Endodermal cell (in vitro differentiated cells): ENCODE measurements at regions not wholly inside any gene's neighbourhood (a gene's known extent, or its start where the extent isn't known, plus 50 kb on each side); places are given as distances from the start of the nearest gene placed in this dataset.
"Not testable (repeated sequence)": the region's sequence is repeated elsewhere in the genome, so short reads cannot be mapped to it uniquely, and the experiment has no call there.

ENCODE experiments used
- DNase-seq: peaks from one replicate; pipeline ENCODE4 v3.0.0-alpha.2; 2017
- H3K27ac ChIP-seq: 2 replicates; pipeline ENCODE4 v1.5.1; 2013; ENCODE audit warnings: mild to moderate bottlenecking, low read depth, low read length, moderate library complexity
- H3K27me3 ChIP-seq: 2 replicates; pipeline ENCODE4 v1.6.1; 2013; ENCODE audit warnings: mild to moderate bottlenecking, low read length, moderate library complexity; ENCODE audit not compliant: insufficient read depth, control insufficient read depth, poor library complexity, severe bottlenecking
- H3K36me3 ChIP-seq: 2 replicates; pipeline ENCODE4 v1.7.0; 2013; ENCODE audit warnings: mild to moderate bottlenecking, low read length, moderate library complexity; ENCODE audit not compliant: control insufficient read depth, insufficient read depth
- H3K4me1 ChIP-seq: one replicate; pipeline ENCODE4 v1.7.0; 2013; ENCODE audit warnings: low read length; ENCODE audit not compliant: control insufficient read depth, insufficient read depth
- H3K4me3 ChIP-seq: 2 replicates; pipeline ENCODE4 v1.5.1; 2013; ENCODE audit warnings: mild to moderate bottlenecking, low read length, moderate library complexity
- H3K9ac ChIP-seq: 2 replicates; pipeline ENCODE4 v1.6.1; 2013; ENCODE audit warnings: mild to moderate bottlenecking, low read length, moderate library complexity; ENCODE audit not compliant: poor library complexity, severe bottlenecking; ENCODE audit errors: extremely low read depth
- H3K9me3 ChIP-seq: 2 replicates; pipeline ENCODE4 v1.6.1; 2013; ENCODE audit warnings: mild to moderate bottlenecking, low read length, moderate library complexity; ENCODE audit not compliant: control insufficient read depth
- H3K27ac Mint-ChIP-seq: 2 replicates; pipeline ENCODE4 v1.8.0; 2020; ENCODE audit warnings: mixed read lengths
- H3K27me3 Mint-ChIP-seq: 2 replicates; pipeline ENCODE4 v1.8.0; 2021; ENCODE audit warnings: mild to moderate bottlenecking, mixed read lengths; ENCODE audit not compliant: insufficient read depth
- H3K36me3 Mint-ChIP-seq: 2 replicates; pipeline ENCODE4 v1.8.0; 2020; ENCODE audit warnings: low read depth, mixed read lengths
- H3K4me1 Mint-ChIP-seq: 2 replicates; pipeline ENCODE4 v1.8.0; 2020; ENCODE audit warnings: mixed read lengths
- H3K4me3 Mint-ChIP-seq: 2 replicates; pipeline ENCODE4 v1.8.0; 2020; ENCODE audit warnings: mild to moderate bottlenecking, moderate library complexity, mixed read lengths
- H3K9me3 Mint-ChIP-seq: 2 replicates; pipeline ENCODE4 v1.8.0; 2020; ENCODE audit warnings: mild to moderate bottlenecking, mixed read lengths
- WGBS, 2 experiments: methylation state at CpG; one replicate each; pipeline versions ENCODE4 v1.1.5 to v1.1.7; 2013; ENCODE audit warnings: missing lambda C conversion rate in 2 of 2, mixed read lengths in 1 of 2; ENCODE audit not compliant: insufficient coverage in 1 of 2, insufficient read length in 1 of 2; 5-methylcytosine and 5-hydroxymethylcytosine counted together
- TF ChIP-seq, protein P1 (sequence below): fragments of 200-600 bp; sonication (generic); conservative IDR thresholded peaks from 2 replicates; pipeline ENCODE4 v1.5.0; 2021; ENCODE audit warnings: antibody characterized with exemption, mild to moderate bottlenecking

DNA sequence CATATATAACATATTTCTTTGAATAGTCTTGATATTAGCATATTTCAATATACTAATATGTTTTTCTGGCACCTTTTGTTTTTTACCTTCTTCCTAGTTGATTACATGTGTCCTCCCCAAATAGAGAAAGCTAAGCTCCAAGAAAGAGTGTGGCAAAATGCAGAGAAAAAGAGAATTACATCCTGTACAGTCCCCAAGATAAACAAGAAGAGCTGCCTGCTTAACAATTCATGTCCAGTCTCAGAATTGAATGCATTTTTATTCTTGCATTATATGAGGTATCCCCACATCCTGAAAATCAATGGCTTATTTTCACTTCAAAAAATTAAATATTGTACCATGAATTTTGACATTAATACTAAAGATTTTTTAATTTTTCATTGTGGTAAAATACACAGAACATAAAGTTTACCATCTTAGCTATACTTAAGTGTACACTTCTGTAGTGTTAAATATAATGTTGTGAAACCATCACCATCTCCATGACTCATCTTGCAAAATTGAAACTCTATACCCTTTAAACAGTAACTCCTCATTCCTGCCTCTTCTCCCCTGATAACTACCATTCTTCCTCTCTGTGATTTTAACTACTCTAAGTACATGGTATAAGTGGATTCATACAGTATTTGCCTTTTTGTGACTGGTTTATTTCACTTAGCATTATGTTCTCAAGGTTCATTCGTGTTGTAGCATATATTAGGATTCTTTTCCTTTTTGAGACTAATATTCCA lies 490.3 kb downstream of the COL12A1 start:
- no peaks in the 10 kb centered on the region for H3K4me1 ChIP-seq
- no peak overlapping the region for H3K27ac ChIP-seq
- no peaks in the 10 kb centered on the region for H3K9me3 ChIP-seq
- no peaks in the 10 kb centered on the region for H3K27me3 ChIP-seq
- no peak overlapping the region for H3K4me3 ChIP-seq
- TF ChIP-seq, protein P1, sequence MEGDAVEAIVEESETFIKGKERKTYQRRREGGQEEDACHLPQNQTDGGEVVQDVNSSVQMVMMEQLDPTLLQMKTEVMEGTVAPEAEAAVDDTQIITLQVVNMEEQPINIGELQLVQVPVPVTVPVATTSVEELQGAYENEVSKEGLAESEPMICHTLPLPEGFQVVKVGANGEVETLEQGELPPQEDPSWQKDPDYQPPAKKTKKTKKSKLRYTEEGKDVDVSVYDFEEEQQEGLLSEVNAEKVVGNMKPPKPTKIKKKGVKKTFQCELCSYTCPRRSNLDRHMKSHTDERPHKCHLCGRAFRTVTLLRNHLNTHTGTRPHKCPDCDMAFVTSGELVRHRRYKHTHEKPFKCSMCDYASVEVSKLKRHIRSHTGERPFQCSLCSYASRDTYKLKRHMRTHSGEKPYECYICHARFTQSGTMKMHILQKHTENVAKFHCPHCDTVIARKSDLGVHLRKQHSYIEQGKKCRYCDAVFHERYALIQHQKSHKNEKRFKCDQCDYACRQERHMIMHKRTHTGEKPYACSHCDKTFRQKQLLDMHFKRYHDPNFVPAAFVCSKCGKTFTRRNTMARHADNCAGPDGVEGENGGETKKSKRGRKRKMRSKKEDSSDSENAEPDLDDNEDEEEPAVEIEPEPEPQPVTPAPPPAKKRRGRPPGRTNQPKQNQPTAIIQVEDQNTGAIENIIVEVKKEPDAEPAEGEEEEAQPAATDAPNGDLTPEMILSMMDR: no peak
- no peak overlapping the region for H3K9ac ChIP-seq
- no peaks in the 10 kb centered on the region for H3K27me3 Mint-ChIP-seq
- no peaks in the 10 kb centered on the region for H3K4me1 Mint-ChIP-seq
- DNase-seq: no peak
- H3K36me3 Mint-ChIP-seq: no peaks in the 10 kb centered on the region
- no peak overlapping the region for H3K27ac Mint-ChIP-seq
- WGBS, 2 experiments: 86% methylated on average over 1 of the region's 1 CpG; no CpG with 5 or more reads in 1 of the 2 experiments
- H3K36me3 ChIP-seq: no peaks in the 10 kb centered on the region
- H3K9me3 Mint-ChIP-seq: no peaks in the 10 kb centered on the region
- H3K4me3 Mint-ChIP-seq: no peak overlapping the region

GRCh38 chr6:74713941-74714340 lies 491.9 kb downstream of the COL12A1 start:
- Histone ChIP-seq H3K36me3 (no peaks in the 10 kb centered on the region), H3K9ac (no peak overlapping the region), H3K27me3 (no peaks in the 10 kb centered on the region), H3K4me3 (no peak overlapping the region), H3K4me1 (no peaks in the 10 kb centered on the region), H3K27ac (no peak overlapping the region), H3K9me3 (no peaks in the 10 kb centered on the region)
- no peaks in the 10 kb centered on the region for H3K9me3 Mint-ChIP-seq
- H3K27ac Mint-ChIP-seq: no peak overlapping the region
- no peaks in the 10 kb centered on the region for H3K36me3 Mint-ChIP-seq
- no peak for DNase-seq
- TF ChIP-seq, protein P1: no peak
- H3K4me3 Mint-ChIP-seq: no peak overlapping the region
- no peaks in the 10 kb centered on the region for H3K27me3 Mint-ChIP-seq
- H3K4me1 Mint-ChIP-seq: no peaks in the 10 kb centered on the region

DNA sequence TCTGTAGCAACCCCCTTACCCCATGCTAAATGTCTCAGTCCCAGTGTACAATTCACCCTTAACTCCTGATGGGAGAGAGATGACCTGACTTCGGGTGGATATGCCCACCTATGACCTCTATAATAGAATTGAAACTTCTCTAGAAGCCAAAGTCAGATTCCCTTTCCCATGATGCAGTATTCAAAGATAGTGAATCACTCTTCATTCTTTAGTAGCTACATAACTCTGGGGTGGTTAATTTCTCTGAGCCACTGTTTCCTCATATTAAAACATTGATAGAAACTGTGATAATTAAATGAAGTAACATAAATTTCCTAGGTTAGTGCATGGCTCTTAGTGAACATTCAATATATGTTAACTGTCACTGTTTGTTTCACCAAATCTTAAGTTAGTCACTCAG lies 500.4 kb downstream of the COL12A1 start:
- no peaks in the 10 kb centered on the region for H3K27me3 Mint-ChIP-seq
- H3K27me3 ChIP-seq: no peaks in the 10 kb centered on the region
- TF ChIP-seq, protein P1: no peak
- 95 to 100% methylated on average over 1 of the region's 1 CpG for WGBS, 2 experiments
- DNase-seq: no peak
- H3K4me1 Mint-ChIP-seq: no peaks in the 10 kb centered on the region
- no peaks in the 10 kb centered on the region for H3K9me3 ChIP-seq
- H3K36me3 Mint-ChIP-seq: no peaks in the 10 kb centered on the region
- no peak overlapping the region for H3K4me3 Mint-ChIP-seq
- no peak overlapping the region for H3K4me3 ChIP-seq
- H3K27ac Mint-ChIP-seq: no peak overlapping the region
- H3K9ac ChIP-seq: no peak overlapping the region
- no peak overlapping the region for H3K27ac ChIP-seq
- H3K9me3 Mint-ChIP-seq: no peaks in the 10 kb centered on the region
- H3K36me3 ChIP-seq: no peaks in the 10 kb centered on the region
- H3K4me1 ChIP-seq: no peaks in the 10 kb centered on the region

- H3K27ac Mint-ChIP-seq, H3K4me3 Mint-ChIP-seq, H3K4me1 ChIP-seq, H3K9me3 ChIP-seq, H3K4me1 Mint-ChIP-seq, H3K9ac ChIP-seq, H3K36me3 ChIP-seq, H3K36me3 Mint-ChIP-seq, H3K27ac ChIP-seq, H3K27me3 Mint-ChIP-seq, H3K4me3 ChIP-seq, H3K9me3 Mint-ChIP-seq, DNase-seq, H3K27me3 ChIP-seq: not testable (repeated sequence)
- WGBS, 2 experiments: 91% methylated on average over 7 of the region's 7 CpGs; no CpG with 5 or more reads in 1 of the 2 experiments
Measured at GRCh38 chr6:74704540-74704939, 501.3 kb downstream of the COL12A1 start.
